Liver (tissue), 8 donors: ENCODE measurements at regions not wholly inside any gene's neighbourhood (a gene's known extent, or its start where the extent isn't known, plus 50 kb on each side); places are given as distances from the start of the nearest gene placed in this dataset.

ENCODE experiments used
- DNase-seq: peaks from one replicate; pipeline ENCODE4 v3.0.0-alpha.2; 2017; ENCODE audit warnings: low spot score
- H3K27ac ChIP-seq, 2 donors: one replicate each; pipeline ENCODE4 v1.7.0; 2013; ENCODE audit warnings: inconsistent platforms in 2 of 2, low read length in 2 of 2, control low read depth in 1 of 2, low read depth in 1 of 2, mild to moderate bottlenecking in 1 of 2
- H3K27me3 ChIP-seq, 4 donors: one replicate each; pipeline versions ENCODE4 v1.6.1 to v1.7.0; 2013; ENCODE audit warnings: low read length in 3 of 4, inconsistent platforms in 1 of 4, mild to moderate bottlenecking in 1 of 4, moderate library complexity in 1 of 4; ENCODE audit not compliant: control insufficient read depth in 4 of 4, insufficient read depth in 4 of 4
- H3K36me3 ChIP-seq, 4 donors: one replicate each; pipeline versions ENCODE4 v1.6.1 to v1.7.0; 2013; ENCODE audit warnings: low read length in 3 of 4, mild to moderate bottlenecking in 3 of 4, low read depth in 1 of 4, moderate library complexity in 1 of 4; ENCODE audit not compliant: control insufficient read depth in 4 of 4, insufficient read depth in 3 of 4
- H3K4me1 ChIP-seq, 4 donors: one replicate each; pipeline versions ENCODE4 v1.6.1 to v1.7.0; 2013; ENCODE audit warnings: low read length in 3 of 4, mild to moderate bottlenecking in 3 of 4, moderate library complexity in 1 of 4; ENCODE audit not compliant: control insufficient read depth in 4 of 4, insufficient read depth in 4 of 4
- H3K4me3 ChIP-seq, 3 donors: one replicate each; pipeline versions ENCODE4 v1.6.1 to v1.7.0; 2013; ENCODE audit warnings: low read length in 3 of 3, control low read depth in 1 of 3, low read depth in 1 of 3, mild to moderate bottlenecking in 1 of 3
- H3K9ac ChIP-seq, 2 donors: one replicate each; pipeline ENCODE4 v1.7.0; 2013; ENCODE audit warnings: low read length in 2 of 2, mild to moderate bottlenecking in 2 of 2, moderate library complexity in 2 of 2, control low read depth in 1 of 2, low read depth in 1 of 2
- H3K9me3 ChIP-seq, 4 donors: one replicate each; pipeline versions ENCODE4 v1.6.1 to v1.7.0; 2013; ENCODE audit warnings: low read length in 3 of 4; ENCODE audit not compliant: control insufficient read depth in 4 of 4
- EGR1 ChIP-seq, 2 donors: IDR thresholded peaks; 2 replicates each; pipeline ENCODE4 v1.6.1; 2016 to 2018; ENCODE audit warnings: antibody characterized with exemption in 2 of 2, low read depth in 2 of 2
- FOXA1 ChIP-seq: IDR thresholded peaks from 2 replicates; pipeline ENCODE4 v1.6.1; 2016; ENCODE audit warnings: antibody characterized with exemption
- GABPA ChIP-seq, 2 donors: IDR thresholded peaks in 1 of 2; conservative IDR thresholded peaks in 1 of 2; 2 replicates each; pipeline ENCODE4 v1.6.1; 2016; ENCODE audit warnings: antibody characterized with exemption in 2 of 2, mild to moderate bottlenecking in 1 of 2, moderate library complexity in 1 of 2
- HNF4A ChIP-seq, 2 donors: conservative IDR thresholded peaks; 2 replicates each; pipeline ENCODE4 v1.6.1; 2016; ENCODE audit warnings: antibody characterized with exemption in 2 of 2, mild to moderate bottlenecking in 2 of 2
- HNF4G ChIP-seq: IDR thresholded peaks from 2 replicates; pipeline ENCODE4 v1.6.1; 2016; ENCODE audit warnings: antibody characterized with exemption
- JUND ChIP-seq, 2 donors: IDR thresholded peaks; 2 replicates each; pipeline ENCODE4 v1.6.1; 2016; ENCODE audit warnings: antibody characterized with exemption in 2 of 2
- NR2F2 ChIP-seq: IDR thresholded peaks from 2 replicates; pipeline ENCODE4 v1.6.1; 2016; ENCODE audit warnings: antibody characterized with exemption
- RAD21 ChIP-seq, 2 donors: IDR thresholded peaks; 2 replicates each; pipeline ENCODE4 v1.6.1; 2016; ENCODE audit warnings: antibody characterized with exemption in 2 of 2, mild to moderate bottlenecking in 2 of 2
- RXRA ChIP-seq, 2 donors: IDR thresholded peaks; 2 replicates each; pipeline ENCODE4 v1.6.1; 2017 to 2018; ENCODE audit warnings: antibody characterized with exemption in 2 of 2, mild to moderate bottlenecking in 1 of 2
- SP1 ChIP-seq: IDR thresholded peaks from 2 replicates; pipeline ENCODE4 v1.6.1; 2018; ENCODE audit warnings: antibody characterized with exemption, mild to moderate bottlenecking
- TAF1 ChIP-seq: conservative IDR thresholded peaks from 2 replicates; pipeline ENCODE4 v1.6.1; 2016; ENCODE audit warnings: antibody characterized with exemption, mild to moderate bottlenecking
- YY1 ChIP-seq: IDR thresholded peaks from 2 replicates; pipeline ENCODE4 v1.6.1; 2016; ENCODE audit warnings: antibody characterized with exemption, mild to moderate bottlenecking
- WGBS: extraction: QIAGEN DNeasy Blood & Tissue Kit; methylation state at CpG from one replicate; pipeline ENCODE4 v1.1.7; 2013; 5-methylcytosine and 5-hydroxymethylcytosine counted together
- TF ChIP-seq, protein P1 (sequence below): fragments of 150-350 bp; IDR thresholded peaks from 2 replicates; pipeline ENCODE4 v1.5.1; 2017; ENCODE audit warnings: improper control_type of control experiment, low read depth, low read length; ENCODE audit not compliant: missing input control
- TF ChIP-seq, protein P2 (sequence below): IDR thresholded peaks from 2 replicates; pipeline ENCODE4 v1.6.1; 2016; ENCODE audit warnings: antibody characterized with exemption
- TF ChIP-seq, protein P3 (sequence below): IDR thresholded peaks from 2 replicates; pipeline ENCODE4 v1.6.1; 2016; ENCODE audit warnings: antibody characterized with exemption
- TF ChIP-seq, protein P4 (sequence below): IDR thresholded peaks from 2 replicates; pipeline ENCODE4 v1.6.1; 2016; ENCODE audit warnings: antibody characterized with exemption, mild to moderate bottlenecking
- donor health status: healthy.
- donor health status: healthy.
- donor health status: healthy.
- donor health status: healthy.
- donor health status: healthy.

DNA sequence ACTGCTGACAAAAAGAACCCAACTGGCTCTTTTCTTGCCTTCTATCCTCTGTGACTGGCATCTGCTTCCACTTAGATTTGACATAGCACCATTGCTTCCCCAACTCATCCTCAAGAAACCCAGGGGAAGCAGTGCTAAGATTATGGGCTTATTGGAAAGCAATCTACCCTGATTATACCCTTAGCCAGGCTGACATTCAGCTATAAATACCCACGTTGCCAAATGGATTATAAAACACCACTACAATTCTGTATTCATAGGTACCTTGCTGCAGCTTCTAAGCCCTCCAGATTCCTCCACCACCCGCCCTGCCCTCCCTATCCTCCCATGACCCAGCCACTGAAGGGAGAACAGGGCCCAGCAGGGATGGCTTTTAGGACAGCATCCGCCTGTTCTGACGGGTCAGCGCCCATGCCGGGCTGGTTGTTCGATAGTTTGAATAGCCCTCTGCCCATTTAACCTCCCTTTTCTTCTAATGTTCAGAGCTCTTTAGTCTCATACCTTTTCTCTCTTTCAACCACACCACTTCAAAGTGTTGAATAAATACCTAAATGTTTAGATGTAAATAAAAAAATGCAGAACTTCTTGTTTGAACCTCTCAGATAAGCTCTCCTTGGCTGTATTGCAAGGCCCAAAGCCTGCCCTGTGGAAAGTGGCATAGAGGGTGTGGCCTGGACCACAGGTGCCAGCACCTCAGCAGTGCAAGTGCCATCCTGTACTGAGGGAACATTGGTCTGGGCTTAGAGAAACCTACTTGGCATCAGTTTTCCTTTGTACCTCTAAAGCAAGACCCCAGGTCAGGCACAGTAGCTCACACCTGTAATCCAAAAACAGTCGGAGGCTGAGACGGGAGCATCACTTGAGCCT, 86.6 kb upstream of the RGPD5 start:
- H3K4me3 ChIP-seq: no peak overlapping the region
- 94% methylated on average over 9 of the region's 9 CpGs for WGBS
- no peak for TF ChIP-seq GABPA (IDR thresholded peaks at IDR 0.05 in 1 of 2, conservative IDR thresholded peaks at IDR 0.05 in 1 of 2)
- no peak for TF ChIP-seq HNF4A (conservative IDR thresholded peaks at IDR 0.05)
- TF ChIP-seq SP1: no peak
- no peak for TF ChIP-seq EGR1 (IDR thresholded peaks at IDR 0.05; ENCODE audit: low read depth in 2 of 2)
- TF ChIP-seq HNF4G: no peak
- no peak for TF ChIP-seq TAF1
- no peak for TF ChIP-seq FOXA1
- TF ChIP-seq, protein P1, sequence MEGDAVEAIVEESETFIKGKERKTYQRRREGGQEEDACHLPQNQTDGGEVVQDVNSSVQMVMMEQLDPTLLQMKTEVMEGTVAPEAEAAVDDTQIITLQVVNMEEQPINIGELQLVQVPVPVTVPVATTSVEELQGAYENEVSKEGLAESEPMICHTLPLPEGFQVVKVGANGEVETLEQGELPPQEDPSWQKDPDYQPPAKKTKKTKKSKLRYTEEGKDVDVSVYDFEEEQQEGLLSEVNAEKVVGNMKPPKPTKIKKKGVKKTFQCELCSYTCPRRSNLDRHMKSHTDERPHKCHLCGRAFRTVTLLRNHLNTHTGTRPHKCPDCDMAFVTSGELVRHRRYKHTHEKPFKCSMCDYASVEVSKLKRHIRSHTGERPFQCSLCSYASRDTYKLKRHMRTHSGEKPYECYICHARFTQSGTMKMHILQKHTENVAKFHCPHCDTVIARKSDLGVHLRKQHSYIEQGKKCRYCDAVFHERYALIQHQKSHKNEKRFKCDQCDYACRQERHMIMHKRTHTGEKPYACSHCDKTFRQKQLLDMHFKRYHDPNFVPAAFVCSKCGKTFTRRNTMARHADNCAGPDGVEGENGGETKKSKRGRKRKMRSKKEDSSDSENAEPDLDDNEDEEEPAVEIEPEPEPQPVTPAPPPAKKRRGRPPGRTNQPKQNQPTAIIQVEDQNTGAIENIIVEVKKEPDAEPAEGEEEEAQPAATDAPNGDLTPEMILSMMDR: no peak
- no peak for TF ChIP-seq RAD21 (IDR thresholded peaks at IDR 0.05)
- TF ChIP-seq YY1: no peak
- no peak overlapping the region for H3K9ac ChIP-seq
- no peak overlapping the region for H3K27ac ChIP-seq
- peaks cover 0 to 1% (median 0%) of the 10 kb centered on the region in 4 donors for H3K4me1 ChIP-seq
- no peaks in the 10 kb centered on the region for H3K27me3 ChIP-seq
- no peak for DNase-seq
- H3K9me3 ChIP-seq: no peaks in the 10 kb centered on the region
- no peaks in the 10 kb centered on the region for H3K36me3 ChIP-seq

GRCh38 chr2:109710505-109711229, 83.4 kb upstream of the RGPD5 start:
- Histone ChIP-seq H3K9ac (no peak overlapping the region), H3K27me3 (no peaks in the 10 kb centered on the region), H3K4me3 (no peak overlapping the region), H3K9me3 (no peaks in the 10 kb centered on the region), H3K27ac (no peak overlapping the region), H3K36me3 (no peaks in the 10 kb centered on the region), H3K4me1 (no peaks in the 10 kb centered on the region)
- TF ChIP-seq, protein P2, sequence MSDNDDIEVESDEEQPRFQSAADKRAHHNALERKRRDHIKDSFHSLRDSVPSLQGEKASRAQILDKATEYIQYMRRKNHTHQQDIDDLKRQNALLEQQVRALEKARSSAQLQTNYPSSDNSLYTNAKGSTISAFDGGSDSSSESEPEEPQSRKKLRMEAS: no peak
- TF ChIP-seq HNF4G (no peak), TAF1 (no peak), NR2F2 (no peak), JUND (IDR thresholded peaks at IDR 0.05) (no peak), EGR1 (IDR thresholded peaks at IDR 0.05; ENCODE audit: low read depth in 2 of 2) (no peak), RXRA (IDR thresholded peaks at IDR 0.05) (no peak)
- TF ChIP-seq, protein P3, sequence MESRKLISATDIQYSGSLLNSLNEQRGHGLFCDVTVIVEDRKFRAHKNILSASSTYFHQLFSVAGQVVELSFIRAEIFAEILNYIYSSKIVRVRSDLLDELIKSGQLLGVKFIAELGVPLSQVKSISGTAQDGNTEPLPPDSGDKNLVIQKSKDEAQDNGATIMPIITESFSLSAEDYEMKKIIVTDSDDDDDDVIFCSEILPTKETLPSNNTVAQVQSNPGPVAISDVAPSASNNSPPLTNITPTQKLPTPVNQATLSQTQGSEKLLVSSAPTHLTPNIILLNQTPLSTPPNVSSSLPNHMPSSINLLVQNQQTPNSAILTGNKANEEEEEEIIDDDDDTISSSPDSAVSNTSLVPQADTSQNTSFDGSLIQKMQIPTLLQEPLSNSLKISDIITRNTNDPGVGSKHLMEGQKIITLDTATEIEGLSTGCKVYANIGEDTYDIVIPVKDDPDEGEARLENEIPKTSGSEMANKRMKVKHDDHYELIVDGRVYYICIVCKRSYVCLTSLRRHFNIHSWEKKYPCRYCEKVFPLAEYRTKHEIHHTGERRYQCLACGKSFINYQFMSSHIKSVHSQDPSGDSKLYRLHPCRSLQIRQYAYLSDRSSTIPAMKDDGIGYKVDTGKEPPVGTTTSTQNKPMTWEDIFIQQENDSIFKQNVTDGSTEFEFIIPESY: no peak
- TF ChIP-seq, protein P1: no peak
- TF ChIP-seq, protein P4, sequence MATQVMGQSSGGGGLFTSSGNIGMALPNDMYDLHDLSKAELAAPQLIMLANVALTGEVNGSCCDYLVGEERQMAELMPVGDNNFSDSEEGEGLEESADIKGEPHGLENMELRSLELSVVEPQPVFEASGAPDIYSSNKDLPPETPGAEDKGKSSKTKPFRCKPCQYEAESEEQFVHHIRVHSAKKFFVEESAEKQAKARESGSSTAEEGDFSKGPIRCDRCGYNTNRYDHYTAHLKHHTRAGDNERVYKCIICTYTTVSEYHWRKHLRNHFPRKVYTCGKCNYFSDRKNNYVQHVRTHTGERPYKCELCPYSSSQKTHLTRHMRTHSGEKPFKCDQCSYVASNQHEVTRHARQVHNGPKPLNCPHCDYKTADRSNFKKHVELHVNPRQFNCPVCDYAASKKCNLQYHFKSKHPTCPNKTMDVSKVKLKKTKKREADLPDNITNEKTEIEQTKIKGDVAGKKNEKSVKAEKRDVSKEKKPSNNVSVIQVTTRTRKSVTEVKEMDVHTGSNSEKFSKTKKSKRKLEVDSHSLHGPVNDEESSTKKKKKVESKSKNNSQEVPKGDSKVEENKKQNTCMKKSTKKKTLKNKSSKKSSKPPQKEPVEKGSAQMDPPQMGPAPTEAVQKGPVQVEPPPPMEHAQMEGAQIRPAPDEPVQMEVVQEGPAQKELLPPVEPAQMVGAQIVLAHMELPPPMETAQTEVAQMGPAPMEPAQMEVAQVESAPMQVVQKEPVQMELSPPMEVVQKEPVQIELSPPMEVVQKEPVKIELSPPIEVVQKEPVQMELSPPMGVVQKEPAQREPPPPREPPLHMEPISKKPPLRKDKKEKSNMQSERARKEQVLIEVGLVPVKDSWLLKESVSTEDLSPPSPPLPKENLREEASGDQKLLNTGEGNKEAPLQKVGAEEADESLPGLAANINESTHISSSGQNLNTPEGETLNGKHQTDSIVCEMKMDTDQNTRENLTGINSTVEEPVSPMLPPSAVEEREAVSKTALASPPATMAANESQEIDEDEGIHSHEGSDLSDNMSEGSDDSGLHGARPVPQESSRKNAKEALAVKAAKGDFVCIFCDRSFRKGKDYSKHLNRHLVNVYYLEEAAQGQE: no peak
- WGBS: 92% methylated on average over 7 of the region's 7 CpGs
- no peak for DNase-seq
